ENCODE measurements at regions not wholly inside any gene's neighbourhood (a gene's known extent, or its start where the extent isn't known, plus 50 kb on each side); places are given as distances from the start of the nearest gene placed in this dataset.

- Histone ChIP-seq H3K9me3 (no peaks in the 10 kb centered on the region), H3K4me1 (replicated peaks) (peaks cover 2% of the 10 kb centered on the region), H3K36me3 (no peaks in the 10 kb centered on the region), H3K27ac (no peak overlapping the region), H3K27me3 (replicated peaks; ENCODE audit: insufficient read depth) (peaks cover 29% of the 10 kb centered on the region), H3K4me3 (no peak overlapping the region)
- TF ChIP-seq POLR2A (IDR thresholded peaks at IDR 0.05) = no peak
- TF ChIP-seq POLR2AphosphoS5 (IDR thresholded peaks at IDR 0.05) = no peak
- no peak for TF ChIP-seq CTCF (IDR thresholded peaks at IDR 0.05)
- 77% methylated on average over 2 of the region's 2 CpGs for WGBS
- intact Hi-C loops (cut with DNase I) = no loop called here
- DNase-seq (ENCODE audit: low spot score) = no peak
Observed at GRCh38 chr15:96407482-96407881, 77.0 kb downstream of the NR2F2 start.

- peaks cover 33% of the 10 kb centered on the region for H3K27me3 ChIP-seq (replicated peaks; ENCODE audit: insufficient read depth)
- H3K4me3 ChIP-seq = no peak overlapping the region
- H3K9me3 ChIP-seq = no peaks in the 10 kb centered on the region
- no peaks in the 10 kb centered on the region for H3K36me3 ChIP-seq
- intact Hi-C loops (cut with DNase I) = no loop called here
- whole genome bisulfite sequencing = 19% methylated on average over 20 of the region's 20 CpGs
- no peak overlapping the region for H3K27ac ChIP-seq
- DNase-seq (ENCODE audit: low spot score) = no peak
- H3K4me1 ChIP-seq (replicated peaks) = peaks cover 2% of the 10 kb centered on the region
- no peak for TF ChIP-seq CTCF (IDR thresholded peaks at IDR 0.05)
Observed at GRCh38 chr15:96408591-96409183, 78.2 kb downstream of the NR2F2 start.

- TF ChIP-seq POLR2A (IDR thresholded peaks at IDR 0.05) (no peak), CTCF (IDR thresholded peaks at IDR 0.05) (no peak), POLR2AphosphoS5 (IDR thresholded peaks at IDR 0.05) (no peak)
- H3K4me1 ChIP-seq (replicated peaks) = peaks cover 2% of the 10 kb centered on the region
- 4% methylated on average over 71 of the region's 77 CpGs for WGBS
- H3K27me3 ChIP-seq (replicated peaks; ENCODE audit: insufficient read depth) = peaks cover 35% of the 10 kb centered on the region
- H3K4me3 ChIP-seq = peak overlapping the region in 1 of 2 donors; percentile 13
- H3K36me3 ChIP-seq = no peaks in the 10 kb centered on the region
- no peaks in the 10 kb centered on the region for H3K9me3 ChIP-seq
- DNase-seq (ENCODE audit: low spot score) = no peak
- intact Hi-C loops (cut with DNase I) = no loop called here
- H3K27ac ChIP-seq = no peak overlapping the region
Observed at GRCh38 chr15:96409215-96410138, 79.0 kb downstream of the NR2F2 start.

- peaks cover 41% of the 10 kb centered on the region for H3K27me3 ChIP-seq (replicated peaks; ENCODE audit: insufficient read depth)
- H3K36me3 ChIP-seq = no peaks in the 10 kb centered on the region
- no peak overlapping the region for H3K4me3 ChIP-seq
- peaks cover 2% of the 10 kb centered on the region for H3K4me1 ChIP-seq (replicated peaks)
- H3K9me3 ChIP-seq = no peaks in the 10 kb centered on the region
- TF ChIP-seq CTCF (IDR thresholded peaks at IDR 0.05) = no peak
- no peak for TF ChIP-seq POLR2A (IDR thresholded peaks at IDR 0.05)
- TF ChIP-seq POLR2AphosphoS5 (IDR thresholded peaks at IDR 0.05) = no peak
- 16% methylated on average over 16 of the region's 16 CpGs for whole genome bisulfite sequencing
- intact Hi-C loops (cut with DNase I) = no loop called here
- no peak for DNase-seq (ENCODE audit: low spot score)
- H3K27ac ChIP-seq = no peak overlapping the region
Observed at GRCh38 chr15:96410175-96411055, 79.9 kb downstream of the NR2F2 start.

All from prostate gland (tissue), 2 donors.